ENCODE measurements at regions not wholly inside any gene's neighbourhood (a gene's known extent, or its start where the extent isn't known, plus 50 kb on each side); places are given as distances from the start of the nearest gene placed in this dataset.

DNA sequence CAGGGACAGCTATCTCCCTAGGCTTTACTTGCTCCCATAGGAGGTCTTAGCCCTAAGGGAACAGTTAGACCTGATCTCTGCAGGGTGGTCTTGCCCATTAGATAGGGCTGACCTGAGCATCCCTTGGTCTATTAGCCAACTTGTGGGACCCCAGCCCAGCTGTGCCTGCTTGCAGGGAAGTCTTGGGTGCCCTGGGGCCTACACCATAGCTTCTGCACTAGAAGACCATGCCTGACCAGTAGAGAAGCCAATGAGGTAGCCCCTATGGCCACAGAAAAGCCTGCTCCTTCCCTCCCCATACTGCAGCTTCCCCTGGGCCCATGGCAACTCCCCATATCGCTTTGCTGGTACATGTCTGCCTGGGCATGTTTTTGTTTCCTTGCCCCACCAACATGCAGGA, 1049.1 kb downstream of the TRHDE start:
- no peak overlapping the region for H3K4me3 Mint-ChIP-seq
- H3K36me3 Mint-ChIP-seq (ENCODE audit: low read depth), result no peaks in the 10 kb centered on the region
- H3K27ac Mint-ChIP-seq, result no peak overlapping the region
- no peaks in the 10 kb centered on the region for H3K4me1 Mint-ChIP-seq (ENCODE audit: low read depth)
- H3K27me3 Mint-ChIP-seq (ENCODE audit: low read depth), result no peaks in the 10 kb centered on the region
- DNase-seq (ENCODE audit: low spot score), result no peak
- peaks cover 29% of the 10 kb centered on the region for H3K9me3 Mint-ChIP-seq

GRCh38 chr12:73321776-73322175, 1049.6 kb downstream of the TRHDE start:
- H3K36me3 Mint-ChIP-seq (ENCODE audit: low read depth), result no peaks in the 10 kb centered on the region
- H3K27me3 Mint-ChIP-seq (ENCODE audit: low read depth), result no peaks in the 10 kb centered on the region
- DNase-seq (ENCODE audit: low spot score), result no peak
- no peak overlapping the region for H3K27ac Mint-ChIP-seq
- no peak overlapping the region for H3K4me3 Mint-ChIP-seq
- no peaks in the 10 kb centered on the region for H3K4me1 Mint-ChIP-seq (ENCODE audit: low read depth)
- peaks cover 29% of the 10 kb centered on the region for H3K9me3 Mint-ChIP-seq

GRCh38 chr12:73330584-73331351, 1058.6 kb downstream of the TRHDE start:
- no peak overlapping the region for H3K4me3 Mint-ChIP-seq
- no peak overlapping the region for H3K27ac Mint-ChIP-seq
- peaks cover 1% of the 10 kb centered on the region for H3K9me3 Mint-ChIP-seq
- H3K4me1 Mint-ChIP-seq (ENCODE audit: low read depth), result no peaks in the 10 kb centered on the region
- no peaks in the 10 kb centered on the region for H3K36me3 Mint-ChIP-seq (ENCODE audit: low read depth)
- H3K27me3 Mint-ChIP-seq (ENCODE audit: low read depth), result no peaks in the 10 kb centered on the region
- DNase-seq (ENCODE audit: low spot score), result no peak

DNA sequence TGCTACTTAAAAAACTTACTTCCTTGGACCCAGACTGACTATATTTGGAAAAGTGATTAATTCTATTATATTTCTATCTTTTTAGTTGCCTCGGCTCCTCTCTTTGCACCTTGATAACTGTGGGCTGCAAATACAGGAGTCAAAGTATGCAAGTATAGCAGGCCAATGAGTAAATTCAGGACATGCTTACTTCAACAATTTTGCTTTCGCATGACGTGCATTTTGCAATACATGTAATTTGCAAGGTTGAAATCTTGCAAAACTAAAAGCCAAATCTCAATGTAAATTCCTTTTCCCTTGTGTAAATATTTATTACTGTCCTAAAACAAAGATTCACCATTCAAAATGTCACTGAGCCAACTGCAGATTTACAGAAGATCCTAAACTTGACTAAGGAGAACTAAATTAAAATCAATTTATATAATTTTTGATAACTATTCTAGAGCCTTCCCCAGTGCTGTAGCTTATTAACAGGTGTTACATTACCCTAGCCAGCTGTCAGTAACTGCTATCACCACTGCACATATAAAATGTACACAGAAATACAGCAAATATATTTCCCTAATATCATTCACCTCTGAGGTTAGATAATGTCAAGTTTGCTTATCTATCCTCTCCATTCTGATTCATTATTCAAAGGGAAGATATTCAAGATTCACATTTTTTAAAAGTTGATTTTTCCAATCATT, 1069.5 kb downstream of the TRHDE start:
- DNase-seq (ENCODE audit: low spot score), result no peak
- Mint-ChIP-seq H3K36me3 (ENCODE audit: low read depth) (no peaks in the 10 kb centered on the region), H3K4me3 (no peak overlapping the region), H3K27me3 (ENCODE audit: low read depth) (no peaks in the 10 kb centered on the region), H3K27ac (no peak overlapping the region), H3K9me3 (peaks cover 22% of the 10 kb centered on the region), H3K4me1 (ENCODE audit: low read depth) (no peaks in the 10 kb centered on the region)

DNA sequence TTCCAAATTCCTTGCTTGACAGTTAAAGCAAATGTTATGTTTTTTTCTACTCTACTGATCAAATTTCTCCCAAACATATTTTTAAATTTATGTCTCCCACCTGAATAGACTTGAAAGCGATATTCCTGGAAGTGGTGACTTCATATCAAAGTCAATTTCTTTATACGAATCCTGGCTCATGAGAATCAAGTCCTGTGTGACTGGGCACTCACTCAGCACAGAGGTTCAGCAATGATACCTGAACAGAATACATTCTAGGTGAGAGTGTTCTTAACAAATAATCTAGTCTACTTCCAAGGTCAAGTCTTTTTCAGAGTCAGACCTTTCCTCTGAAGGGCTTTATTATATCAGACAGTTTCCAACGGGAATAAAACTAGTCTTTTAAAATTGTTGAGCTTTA, 1070.6 kb downstream of the TRHDE start:
- H3K27ac Mint-ChIP-seq, result no peak overlapping the region
- no peaks in the 10 kb centered on the region for H3K27me3 Mint-ChIP-seq (ENCODE audit: low read depth)
- DNase-seq (ENCODE audit: low spot score), result no peak
- H3K9me3 Mint-ChIP-seq, result peaks cover 33% of the 10 kb centered on the region
- H3K36me3 Mint-ChIP-seq (ENCODE audit: low read depth), result no peaks in the 10 kb centered on the region
- H3K4me3 Mint-ChIP-seq, result no peak overlapping the region
- H3K4me1 Mint-ChIP-seq (ENCODE audit: low read depth), result no peaks in the 10 kb centered on the region

DNA sequence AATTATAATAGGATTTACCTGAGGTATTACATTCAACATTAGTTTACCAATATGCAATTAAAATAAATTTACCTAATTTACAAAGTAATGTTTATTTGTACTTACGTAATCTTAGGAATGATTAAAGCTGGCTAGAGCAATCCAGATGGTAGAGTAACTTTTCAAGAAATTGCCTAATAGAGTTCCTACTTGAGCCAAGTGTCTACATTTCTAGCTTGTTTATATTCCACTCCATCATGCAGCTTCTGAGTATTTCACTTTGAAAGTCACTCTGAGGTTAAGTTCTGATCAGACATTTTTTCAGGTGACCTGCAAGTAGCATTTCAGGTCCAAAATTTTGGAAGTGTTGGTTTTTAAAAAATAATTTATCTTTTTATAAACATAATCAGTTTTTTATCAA, 1080.7 kb downstream of the TRHDE start:
- H3K9me3 Mint-ChIP-seq, result peaks cover 20% of the 10 kb centered on the region

GRCh38 chr12:73361156-73361863, 1089.1 kb downstream of the TRHDE start:
- H3K4me3 Mint-ChIP-seq, result no peak overlapping the region
- H3K36me3 Mint-ChIP-seq (ENCODE audit: low read depth), result no peaks in the 10 kb centered on the region
- H3K27ac Mint-ChIP-seq, result no peak overlapping the region
- no peak for DNase-seq (ENCODE audit: low spot score)
- no peaks in the 10 kb centered on the region for H3K27me3 Mint-ChIP-seq (ENCODE audit: low read depth)
- H3K4me1 Mint-ChIP-seq (ENCODE audit: low read depth), result no peaks in the 10 kb centered on the region
- peaks cover 20% of the 10 kb centered on the region for H3K9me3 Mint-ChIP-seq

More for the DNA sequence above, 1080.7 kb downstream of the TRHDE start:
- Mint-ChIP-seq H3K27me3 (ENCODE audit: low read depth) (no peaks in the 10 kb centered on the region), H3K4me3 (no peak overlapping the region), H3K27ac (no peak overlapping the region), H3K36me3 (ENCODE audit: low read depth) (no peaks in the 10 kb centered on the region), H3K4me1 (ENCODE audit: low read depth) (no peaks in the 10 kb centered on the region)
- DNase-seq (ENCODE audit: low spot score), result no peak

GRCh38 chr12:73361864-73362230, 1089.7 kb downstream of the TRHDE start:
- Mint-ChIP-seq H3K4me1 (ENCODE audit: low read depth) (no peaks in the 10 kb centered on the region), H3K27me3 (ENCODE audit: low read depth) (no peaks in the 10 kb centered on the region), H3K36me3 (ENCODE audit: low read depth) (no peaks in the 10 kb centered on the region), H3K27ac (no peak overlapping the region), H3K9me3 (peaks cover 20% of the 10 kb centered on the region), H3K4me3 (no peak overlapping the region)
- no peak for DNase-seq (ENCODE audit: low spot score)

GRCh38 chr12:73362666-73363065, 1090.5 kb downstream of the TRHDE start:
- Mint-ChIP-seq H3K27ac (no peak overlapping the region), H3K36me3 (ENCODE audit: low read depth) (no peaks in the 10 kb centered on the region), H3K27me3 (ENCODE audit: low read depth) (no peaks in the 10 kb centered on the region), H3K4me3 (no peak overlapping the region), H3K4me1 (ENCODE audit: low read depth) (no peaks in the 10 kb centered on the region), H3K9me3 (peaks cover 20% of the 10 kb centered on the region)
- no peak for DNase-seq (ENCODE audit: low spot score)

GRCh38 chr12:73372856-73373255, 1100.7 kb downstream of the TRHDE start:
- Mint-ChIP-seq H3K36me3 (ENCODE audit: low read depth) (no peaks in the 10 kb centered on the region), H3K27me3 (ENCODE audit: low read depth) (no peaks in the 10 kb centered on the region), H3K27ac (no peak overlapping the region)

GRCh38 chr12:73374360-73374759, 1102.2 kb downstream of the TRHDE start:
- Mint-ChIP-seq H3K4me3 (no peak overlapping the region), H3K9me3 (peaks cover 15% of the 10 kb centered on the region)

More at GRCh38 chr12:73372856-73373255, 1100.7 kb downstream of the TRHDE start:
- no peak overlapping the region for H3K4me3 Mint-ChIP-seq
- peaks cover 11% of the 10 kb centered on the region for H3K9me3 Mint-ChIP-seq
- no peaks in the 10 kb centered on the region for H3K4me1 Mint-ChIP-seq (ENCODE audit: low read depth)
- no peak for DNase-seq (ENCODE audit: low spot score)

GRCh38 chr12:73383584-73384222, 1111.5 kb downstream of the TRHDE start:
- H3K27me3 Mint-ChIP-seq (ENCODE audit: low read depth), result no peaks in the 10 kb centered on the region
- no peaks in the 10 kb centered on the region for H3K4me1 Mint-ChIP-seq (ENCODE audit: low read depth)
- H3K27ac Mint-ChIP-seq, result no peak overlapping the region
- H3K36me3 Mint-ChIP-seq (ENCODE audit: low read depth), result no peaks in the 10 kb centered on the region
- no peak overlapping the region for H3K4me3 Mint-ChIP-seq
- peaks cover 29% of the 10 kb centered on the region for H3K9me3 Mint-ChIP-seq
- no peak for DNase-seq (ENCODE audit: low spot score)

More at GRCh38 chr12:73374360-73374759, 1102.2 kb downstream of the TRHDE start:
- no peaks in the 10 kb centered on the region for H3K36me3 Mint-ChIP-seq (ENCODE audit: low read depth)
- DNase-seq (ENCODE audit: low spot score), result no peak
- H3K27ac Mint-ChIP-seq, result no peak overlapping the region
- H3K4me1 Mint-ChIP-seq (ENCODE audit: low read depth), result no peaks in the 10 kb centered on the region
- H3K27me3 Mint-ChIP-seq (ENCODE audit: low read depth), result no peaks in the 10 kb centered on the region

DNA sequence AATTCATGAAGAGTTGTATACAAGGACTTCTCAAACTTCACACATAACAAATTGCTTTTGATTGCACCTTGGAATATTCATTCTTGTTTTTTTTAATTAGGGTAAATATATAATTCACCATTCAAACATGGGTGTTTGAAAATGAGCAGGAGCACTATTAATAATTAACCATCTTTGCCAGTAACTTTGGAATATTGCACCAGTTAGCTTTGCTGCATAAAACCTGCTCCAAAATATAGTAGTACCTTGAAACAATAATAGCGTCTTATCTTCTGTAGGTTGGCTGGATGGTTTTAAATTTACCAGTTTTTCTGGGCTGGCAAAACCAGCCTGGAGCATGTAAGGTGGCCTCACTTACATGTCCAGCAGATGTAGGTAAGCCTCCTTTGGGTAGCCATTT, 1112.4 kb downstream of the TRHDE start:
- H3K36me3 Mint-ChIP-seq (ENCODE audit: low read depth), result no peaks in the 10 kb centered on the region
- H3K9me3 Mint-ChIP-seq, result peaks cover 21% of the 10 kb centered on the region
- no peaks in the 10 kb centered on the region for H3K27me3 Mint-ChIP-seq (ENCODE audit: low read depth)
- H3K4me1 Mint-ChIP-seq (ENCODE audit: low read depth), result no peaks in the 10 kb centered on the region
- H3K27ac Mint-ChIP-seq, result no peak overlapping the region
- no peak overlapping the region for H3K4me3 Mint-ChIP-seq
- DNase-seq (ENCODE audit: low spot score), result no peak

GRCh38 chr12:73390261-73390660, 1118.1 kb downstream of the TRHDE start:
- Mint-ChIP-seq H3K27me3 (ENCODE audit: low read depth) (no peaks in the 10 kb centered on the region), H3K9me3 (peaks cover 19% of the 10 kb centered on the region), H3K27ac (no peak overlapping the region), H3K4me1 (ENCODE audit: low read depth) (no peaks in the 10 kb centered on the region), H3K36me3 (ENCODE audit: low read depth) (no peaks in the 10 kb centered on the region), H3K4me3 (no peak overlapping the region)
- no peak for DNase-seq (ENCODE audit: low spot score)

All from T-helper 2 cell treated with Interferon-gamma antibody and Interleukin-4, amounts not matched to agents 5 μg/mL and 100 μg/mL, for 36 hours (primary cell).